ENCODE measurements at regions not wholly inside any gene's neighbourhood (a gene's known extent, or its start where the extent isn't known, plus 50 kb on each side); places are given as distances from the start of the nearest gene placed in this dataset.

GRCh38 chr15:48017747-48018146, 103.0 kb upstream of the SLC24A5 start:
- TF ChIP-seq, protein P1, sequence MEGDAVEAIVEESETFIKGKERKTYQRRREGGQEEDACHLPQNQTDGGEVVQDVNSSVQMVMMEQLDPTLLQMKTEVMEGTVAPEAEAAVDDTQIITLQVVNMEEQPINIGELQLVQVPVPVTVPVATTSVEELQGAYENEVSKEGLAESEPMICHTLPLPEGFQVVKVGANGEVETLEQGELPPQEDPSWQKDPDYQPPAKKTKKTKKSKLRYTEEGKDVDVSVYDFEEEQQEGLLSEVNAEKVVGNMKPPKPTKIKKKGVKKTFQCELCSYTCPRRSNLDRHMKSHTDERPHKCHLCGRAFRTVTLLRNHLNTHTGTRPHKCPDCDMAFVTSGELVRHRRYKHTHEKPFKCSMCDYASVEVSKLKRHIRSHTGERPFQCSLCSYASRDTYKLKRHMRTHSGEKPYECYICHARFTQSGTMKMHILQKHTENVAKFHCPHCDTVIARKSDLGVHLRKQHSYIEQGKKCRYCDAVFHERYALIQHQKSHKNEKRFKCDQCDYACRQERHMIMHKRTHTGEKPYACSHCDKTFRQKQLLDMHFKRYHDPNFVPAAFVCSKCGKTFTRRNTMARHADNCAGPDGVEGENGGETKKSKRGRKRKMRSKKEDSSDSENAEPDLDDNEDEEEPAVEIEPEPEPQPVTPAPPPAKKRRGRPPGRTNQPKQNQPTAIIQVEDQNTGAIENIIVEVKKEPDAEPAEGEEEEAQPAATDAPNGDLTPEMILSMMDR (IDR thresholded peaks at IDR 0.05; ENCODE audit: low read length), result no peak
- no peak for TF ChIP-seq EZH2 (optimal IDR thresholded peaks at IDR 0.05; ENCODE audit: low read depth, low read length)
- TF ChIP-seq EZH2phosphoT487 (IDR thresholded peaks at IDR 0.05; ENCODE audit: low read length), result no peak
